ENCODE measurements at regions not wholly inside any gene's neighbourhood (a gene's known extent, or its start where the extent isn't known, plus 50 kb on each side); places are given as distances from the start of the nearest gene placed in this dataset.

GRCh38 chr5:165914456-165914855 is 2377.0 kb upstream of the WWC1 start:
- Mint-ChIP-seq H3K9me3 (peaks cover 0 to 31% (median 5%) of the 10 kb centered on the region in 7 donors), H3K27ac (no peak overlapping the region), H3K36me3 (no peaks in the 10 kb centered on the region), H3K27me3 (peaks cover 4% of the 10 kb centered on the region), H3K4me3 (no peak overlapping the region), H3K4me1 (no peaks in the 10 kb centered on the region)
- Histone ChIP-seq H3K4me3 (ENCODE audit: low read depth, low read length) (no peak overlapping the region), H3K27me3 (ENCODE audit: control insufficient read depth, insufficient read depth, low read length) (no peaks in the 10 kb centered on the region), H3K9me3 (ENCODE audit: control insufficient read depth in 2 of 2, low read length in 2 of 2) (peaks cover 0 to 4% of the 10 kb centered on the region in 2 experiments), H3K27ac (ENCODE audit: insufficient read depth, low read length, poor library complexity, severe bottlenecking) (no peak overlapping the region), H3K36me3 (ENCODE audit: control insufficient read depth, insufficient read depth, low read length) (no peaks in the 10 kb centered on the region), H3K4me1 (ENCODE audit: control insufficient read depth, insufficient read depth, low read length, poor library complexity, severe bottlenecking) (no peaks in the 10 kb centered on the region)
- no peak for ATAC-seq (ENCODE audit: low read depth in 2 of 2)
- DNase-seq: no peak

GRCh38 chr5:165919196-165919595 is 2372.2 kb upstream of the WWC1 start:
- no peak overlapping the region for H3K27ac Mint-ChIP-seq
- H3K9me3 Mint-ChIP-seq: peaks cover 0 to 17% (median 5%) of the 10 kb centered on the region in 7 donors
- no peak overlapping the region for H3K4me3 Mint-ChIP-seq
- no peak for ATAC-seq (ENCODE audit: low read depth in 2 of 2)
- no peaks in the 10 kb centered on the region for H3K27me3 Mint-ChIP-seq
- DNase-seq: no peak
- H3K4me1 Mint-ChIP-seq: no peaks in the 10 kb centered on the region
- no peak overlapping the region for H3K4me3 ChIP-seq (ENCODE audit: low read depth, low read length)
- no peaks in the 10 kb centered on the region for H3K4me1 ChIP-seq (ENCODE audit: control insufficient read depth, insufficient read depth, low read length, poor library complexity, severe bottlenecking)
- no peak overlapping the region for H3K27ac ChIP-seq (ENCODE audit: insufficient read depth, low read length, poor library complexity, severe bottlenecking)
- H3K36me3 Mint-ChIP-seq: no peaks in the 10 kb centered on the region
- no peaks in the 10 kb centered on the region for H3K27me3 ChIP-seq (ENCODE audit: control insufficient read depth, insufficient read depth, low read length)
- no peaks in the 10 kb centered on the region for H3K36me3 ChIP-seq (ENCODE audit: control insufficient read depth, insufficient read depth, low read length)
- peaks cover 4 to 6% of the 10 kb centered on the region in 2 experiments for H3K9me3 ChIP-seq (ENCODE audit: control insufficient read depth in 2 of 2, low read length in 2 of 2)

- Histone ChIP-seq H3K4me3 (ENCODE audit: low read depth, low read length) (no peak overlapping the region), H3K9me3 (ENCODE audit: control insufficient read depth in 2 of 2, low read length in 2 of 2) (peaks cover 4 to 6% of the 10 kb centered on the region in 2 experiments), H3K27ac (ENCODE audit: insufficient read depth, low read length, poor library complexity, severe bottlenecking) (no peak overlapping the region), H3K36me3 (ENCODE audit: control insufficient read depth, insufficient read depth, low read length) (no peaks in the 10 kb centered on the region), H3K27me3 (ENCODE audit: control insufficient read depth, insufficient read depth, low read length) (no peaks in the 10 kb centered on the region), H3K4me1 (ENCODE audit: control insufficient read depth, insufficient read depth, low read length, poor library complexity, severe bottlenecking) (no peaks in the 10 kb centered on the region)
- Mint-ChIP-seq H3K27ac (no peak overlapping the region), H3K4me3 (no peak overlapping the region), H3K36me3 (no peaks in the 10 kb centered on the region), H3K27me3 (no peaks in the 10 kb centered on the region), H3K9me3 (peaks cover 0 to 19% (median 5%) of the 10 kb centered on the region in 7 donors), H3K4me1 (no peaks in the 10 kb centered on the region)
- ATAC-seq (ENCODE audit: low read depth in 2 of 2) (no peak), DNase-seq (no peak)
Measured at GRCh38 chr5:165920655-165921054, 2370.8 kb upstream of the WWC1 start.

GRCh38 chr5:165928971-165929370 is 2362.5 kb upstream of the WWC1 start:
- H3K27ac ChIP-seq (ENCODE audit: insufficient read depth, low read length, poor library complexity, severe bottlenecking): no peak overlapping the region
- ATAC-seq (ENCODE audit: low read depth in 2 of 2) (no peak), DNase-seq (no peak)
- no peaks in the 10 kb centered on the region for H3K4me1 Mint-ChIP-seq
- H3K9me3 Mint-ChIP-seq: peaks cover 0 to 43% (median 12%) of the 10 kb centered on the region in 7 donors
- H3K4me3 ChIP-seq (ENCODE audit: low read depth, low read length): no peak overlapping the region
- H3K4me3 Mint-ChIP-seq: no peak overlapping the region
- no peaks in the 10 kb centered on the region for H3K4me1 ChIP-seq (ENCODE audit: control insufficient read depth, insufficient read depth, low read length, poor library complexity, severe bottlenecking)
- peaks cover 0 to 6% of the 10 kb centered on the region in 2 experiments for H3K9me3 ChIP-seq (ENCODE audit: control insufficient read depth in 2 of 2, low read length in 2 of 2)
- H3K36me3 ChIP-seq (ENCODE audit: control insufficient read depth, insufficient read depth, low read length): no peaks in the 10 kb centered on the region
- H3K27me3 ChIP-seq (ENCODE audit: control insufficient read depth, insufficient read depth, low read length): no peaks in the 10 kb centered on the region
- H3K27me3 Mint-ChIP-seq: no peaks in the 10 kb centered on the region
- H3K27ac Mint-ChIP-seq: no peak overlapping the region
- no peaks in the 10 kb centered on the region for H3K36me3 Mint-ChIP-seq

- Mint-ChIP-seq H3K36me3 (no peaks in the 10 kb centered on the region), H3K27ac (no peak overlapping the region), H3K4me1 (peaks cover 0 to 3% (median 0%) of the 10 kb centered on the region in 4 donors), H3K9me3 (peaks cover 0 to 35% (median 6%) of the 10 kb centered on the region in 7 donors), H3K4me3 (no peak overlapping the region), H3K27me3 (no peaks in the 10 kb centered on the region)
- DNase-seq (no peak), ATAC-seq (ENCODE audit: low read depth in 2 of 2) (no peak)
- H3K4me3 ChIP-seq (ENCODE audit: low read depth, low read length): no peak overlapping the region
- H3K9me3 ChIP-seq (ENCODE audit: control insufficient read depth in 2 of 2, low read length in 2 of 2): peaks cover 0 to 2% of the 10 kb centered on the region in 2 experiments
- no peaks in the 10 kb centered on the region for H3K36me3 ChIP-seq (ENCODE audit: control insufficient read depth, insufficient read depth, low read length)
- no peaks in the 10 kb centered on the region for H3K4me1 ChIP-seq (ENCODE audit: control insufficient read depth, insufficient read depth, low read length, poor library complexity, severe bottlenecking)
- no peaks in the 10 kb centered on the region for H3K27me3 ChIP-seq (ENCODE audit: control insufficient read depth, insufficient read depth, low read length)
- no peak overlapping the region for H3K27ac ChIP-seq (ENCODE audit: insufficient read depth, low read length, poor library complexity, severe bottlenecking)
Measured at GRCh38 chr5:165940541-165940940, 2350.9 kb upstream of the WWC1 start.

- no peak overlapping the region for H3K27ac Mint-ChIP-seq
- Histone ChIP-seq H3K9me3 (ENCODE audit: control insufficient read depth in 2 of 2, low read length in 2 of 2) (peaks cover 0 to 3% of the 10 kb centered on the region in 2 experiments), H3K27ac (ENCODE audit: insufficient read depth, low read length, poor library complexity, severe bottlenecking) (no peak overlapping the region), H3K36me3 (ENCODE audit: control insufficient read depth, insufficient read depth, low read length) (no peaks in the 10 kb centered on the region), H3K4me3 (ENCODE audit: low read depth, low read length) (no peak overlapping the region), H3K27me3 (ENCODE audit: control insufficient read depth, insufficient read depth, low read length) (no peaks in the 10 kb centered on the region), H3K4me1 (ENCODE audit: control insufficient read depth, insufficient read depth, low read length, poor library complexity, severe bottlenecking) (no peaks in the 10 kb centered on the region)
- no peak for DNase-seq
- H3K36me3 Mint-ChIP-seq: no peaks in the 10 kb centered on the region
- H3K27me3 Mint-ChIP-seq: no peaks in the 10 kb centered on the region
- ATAC-seq (ENCODE audit: low read depth in 2 of 2): no peak
- no peaks in the 10 kb centered on the region for H3K4me1 Mint-ChIP-seq
- H3K4me3 Mint-ChIP-seq: no peak overlapping the region
- H3K9me3 Mint-ChIP-seq: peaks cover 0 to 14% (median 1%) of the 10 kb centered on the region in 7 donors
Measured at GRCh38 chr5:165956854-165957253, 2334.6 kb upstream of the WWC1 start.

- Histone ChIP-seq H3K4me3 (ENCODE audit: low read depth, low read length) (no peak overlapping the region), H3K27ac (ENCODE audit: insufficient read depth, low read length, poor library complexity, severe bottlenecking) (no peak overlapping the region), H3K27me3 (ENCODE audit: control insufficient read depth, insufficient read depth, low read length) (no peaks in the 10 kb centered on the region), H3K9me3 (ENCODE audit: control insufficient read depth in 2 of 2, low read length in 2 of 2) (peaks cover 0 to 5% of the 10 kb centered on the region in 2 experiments), H3K36me3 (ENCODE audit: control insufficient read depth, insufficient read depth, low read length) (no peaks in the 10 kb centered on the region), H3K4me1 (ENCODE audit: control insufficient read depth, insufficient read depth, low read length, poor library complexity, severe bottlenecking) (no peaks in the 10 kb centered on the region)
- no peak overlapping the region for H3K27ac Mint-ChIP-seq
- no peaks in the 10 kb centered on the region for H3K4me1 Mint-ChIP-seq
- ATAC-seq (ENCODE audit: low read depth in 2 of 2) (no peak), DNase-seq (no peak)
- H3K27me3 Mint-ChIP-seq: no peaks in the 10 kb centered on the region
- no peak overlapping the region for H3K4me3 Mint-ChIP-seq
- peaks cover 0 to 24% (median 7%) of the 10 kb centered on the region in 7 donors for H3K9me3 Mint-ChIP-seq
- no peaks in the 10 kb centered on the region for H3K36me3 Mint-ChIP-seq
Measured at GRCh38 chr5:165981671-165982070, 2309.8 kb upstream of the WWC1 start.

GRCh38 chr5:165996201-165996875 is 2295.1 kb upstream of the WWC1 start:
- no peaks in the 10 kb centered on the region for H3K36me3 Mint-ChIP-seq
- no peaks in the 10 kb centered on the region for H3K27me3 Mint-ChIP-seq
- H3K4me1 Mint-ChIP-seq: no peaks in the 10 kb centered on the region
- no peaks in the 10 kb centered on the region for H3K4me1 ChIP-seq (ENCODE audit: control insufficient read depth, insufficient read depth, low read length, poor library complexity, severe bottlenecking)
- H3K9me3 Mint-ChIP-seq: peaks cover 5 to 36% (median 14%) of the 10 kb centered on the region in 7 donors
- no peak overlapping the region for H3K27ac Mint-ChIP-seq
- H3K4me3 ChIP-seq (ENCODE audit: low read depth, low read length): no peak overlapping the region
- no peak overlapping the region for H3K27ac ChIP-seq (ENCODE audit: insufficient read depth, low read length, poor library complexity, severe bottlenecking)
- H3K9me3 ChIP-seq (ENCODE audit: control insufficient read depth in 2 of 2, low read length in 2 of 2): peaks cover 4 to 5% of the 10 kb centered on the region in 2 experiments
- H3K4me3 Mint-ChIP-seq: no peak overlapping the region
- no peak for ATAC-seq (ENCODE audit: low read depth in 2 of 2)
- H3K36me3 ChIP-seq (ENCODE audit: control insufficient read depth, insufficient read depth, low read length): no peaks in the 10 kb centered on the region
- H3K27me3 ChIP-seq (ENCODE audit: control insufficient read depth, insufficient read depth, low read length): no peaks in the 10 kb centered on the region
- no peak for DNase-seq
